Transverse colon (tissue), 4 donors: ENCODE measurements at regions not wholly inside any gene's neighbourhood (a gene's known extent, or its start where the extent isn't known, plus 50 kb on each side); places are given as distances from the start of the nearest gene placed in this dataset.

ENCODE experiments used
- DNase-seq: peaks from one replicate; pipeline ENCODE4 v3.0.0-alpha.2; 2019
- H3K27ac ChIP-seq, 4 donors: fragments of 200-600 bp; sonication (generic); 2 replicates each; pipeline ENCODE4 v1.5.1; 2016 to 2018; ENCODE audit warnings: inconsistent platforms in 4 of 4
- H3K27me3 ChIP-seq: fragments of 200-600 bp; sonication (generic); 2 replicates; pipeline ENCODE4 v1.5.1; 2017; ENCODE audit warnings: inconsistent platforms
- H3K36me3 ChIP-seq, 4 donors: fragments of 200-600 bp; sonication (generic); 2 replicates each; pipeline ENCODE4 v1.5.1; 2017 to 2019; ENCODE audit warnings: inconsistent platforms in 4 of 4
- H3K4me1 ChIP-seq, 4 donors: fragments of 200-600 bp; sonication (generic); 2 replicates each; pipeline ENCODE4 v1.5.1; 2017 to 2020; ENCODE audit warnings: inconsistent platforms in 4 of 4
- H3K4me3 ChIP-seq, 4 donors: fragments of 200-600 bp; sonication (generic); 1 replicate in 1 of 4; 2 replicates in 3 of 4; pipeline versions ENCODE4 v1.5.1 to v1.6.1; 2017 to 2019; ENCODE audit warnings: inconsistent platforms in 4 of 4
- H3K9me3 ChIP-seq, 2 donors: fragments of 200-600 bp; sonication (generic); 2 replicates each; pipeline ENCODE4 v1.5.1; 2017 to 2019; ENCODE audit warnings: inconsistent platforms in 2 of 2
- EP300 ChIP-seq: sonication (generic); formaldehyde crosslinking; IDR thresholded peaks from one replicate; pipeline ENCODE4 v1.6.1; 2017; ENCODE audit warnings: antibody characterized with exemption, low read depth
- POLR2A ChIP-seq: fragments of 450-650 bp; IDR thresholded peaks from one replicate; pipeline ENCODE4 v1.6.1; 2016; ENCODE audit warnings: antibody characterized with exemption, mild to moderate bottlenecking, moderate library complexity
- POLR2AphosphoS5 ChIP-seq, 3 donors: sonication (generic); formaldehyde crosslinking; IDR thresholded peaks; one replicate each; pipeline ENCODE4 v1.6.1; 2016; ENCODE audit warnings: antibody characterized with exemption in 3 of 3
- WGBS, 2 donors: methylation state at CpG; one replicate each; pipeline ENCODE4 v1.1.5; 2018; ENCODE audit warnings: low coverage in 1 of 2; 5-methylcytosine and 5-hydroxymethylcytosine counted together
- in situ Hi-C, 4 donors: fragments of 200-750 bp; cut with MboI; loops; one replicate each; pipeline versions ENCODE4 v1.15.0 to v1.15.1; 2017; ENCODE audit warnings: low sequenced_read_pairs in 3 of 4, low pct_ligation_motif_present in 1 of 4, low pct_unique_long_range_greater_than_20kb in 1 of 4
- intact Hi-C: fragments of 100-400 bp; cut with DNase I; formaldehyde crosslinking; loops from one replicate; pipeline ENCODE4 v1.15.1; 2023; ENCODE audit warnings: low total_unique reads
- TF ChIP-seq, protein P1 (sequence below), 5 experiments: fragments of 200-600 bp in 3 of 5; fragments of 450-650 bp in 2 of 5; sonication (generic) in 3 of 5; IDR thresholded peaks; 1 replicate in 2 of 5; 2 replicates in 3 of 5; pipeline ENCODE4 v1.5.1; 2016 to 2017; ENCODE audit warnings: antibody characterized with exemption in 5 of 5, inconsistent platforms in 3 of 5, mild to moderate bottlenecking in 2 of 5, moderate library complexity in 1 of 5

DNA sequence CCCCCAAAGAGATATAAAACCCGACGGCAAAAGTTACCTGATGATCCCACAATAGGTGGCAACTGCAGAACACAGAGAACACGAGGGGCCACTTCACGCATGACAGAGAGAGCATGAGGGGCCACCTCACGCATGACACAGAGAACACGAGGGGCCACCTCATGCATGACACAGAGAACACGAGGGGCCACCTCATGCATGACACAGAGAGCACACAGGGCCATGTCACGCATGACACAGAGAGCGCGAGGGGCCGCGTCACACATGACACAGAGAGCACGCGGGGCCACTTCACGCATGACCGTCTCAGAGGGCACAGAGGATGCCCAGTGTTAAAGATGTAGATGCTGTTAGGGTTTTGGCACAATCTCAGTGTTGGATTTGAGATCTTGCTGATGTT is 1359.5 kb downstream of the TBC1D22A start:
- H3K9me3 ChIP-seq = peaks cover 0 to 5% of the 10 kb centered on the region in 2 donors
- in situ Hi-C loops = no loop called here
- no peak for DNase-seq
- WGBS, 2 donors = 45 to 80% methylated on average over 5 to 16 of the region's 16 CpGs
- no peaks in the 10 kb centered on the region for H3K36me3 ChIP-seq
- no peak for TF ChIP-seq POLR2AphosphoS5 (IDR thresholded peaks at IDR 0.05)
- no peak for TF ChIP-seq POLR2A
- TF ChIP-seq EP300 = no peak
- TF ChIP-seq, protein P1, sequence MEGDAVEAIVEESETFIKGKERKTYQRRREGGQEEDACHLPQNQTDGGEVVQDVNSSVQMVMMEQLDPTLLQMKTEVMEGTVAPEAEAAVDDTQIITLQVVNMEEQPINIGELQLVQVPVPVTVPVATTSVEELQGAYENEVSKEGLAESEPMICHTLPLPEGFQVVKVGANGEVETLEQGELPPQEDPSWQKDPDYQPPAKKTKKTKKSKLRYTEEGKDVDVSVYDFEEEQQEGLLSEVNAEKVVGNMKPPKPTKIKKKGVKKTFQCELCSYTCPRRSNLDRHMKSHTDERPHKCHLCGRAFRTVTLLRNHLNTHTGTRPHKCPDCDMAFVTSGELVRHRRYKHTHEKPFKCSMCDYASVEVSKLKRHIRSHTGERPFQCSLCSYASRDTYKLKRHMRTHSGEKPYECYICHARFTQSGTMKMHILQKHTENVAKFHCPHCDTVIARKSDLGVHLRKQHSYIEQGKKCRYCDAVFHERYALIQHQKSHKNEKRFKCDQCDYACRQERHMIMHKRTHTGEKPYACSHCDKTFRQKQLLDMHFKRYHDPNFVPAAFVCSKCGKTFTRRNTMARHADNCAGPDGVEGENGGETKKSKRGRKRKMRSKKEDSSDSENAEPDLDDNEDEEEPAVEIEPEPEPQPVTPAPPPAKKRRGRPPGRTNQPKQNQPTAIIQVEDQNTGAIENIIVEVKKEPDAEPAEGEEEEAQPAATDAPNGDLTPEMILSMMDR (IDR thresholded peaks at IDR 0.05) = no peak
- no peak overlapping the region for H3K4me3 ChIP-seq
- no peak overlapping the region for H3K27ac ChIP-seq
- H3K27me3 ChIP-seq = peaks cover 15% of the 10 kb centered on the region
- no peaks in the 10 kb centered on the region for H3K4me1 ChIP-seq
- intact Hi-C loops = no loop called here

DNA sequence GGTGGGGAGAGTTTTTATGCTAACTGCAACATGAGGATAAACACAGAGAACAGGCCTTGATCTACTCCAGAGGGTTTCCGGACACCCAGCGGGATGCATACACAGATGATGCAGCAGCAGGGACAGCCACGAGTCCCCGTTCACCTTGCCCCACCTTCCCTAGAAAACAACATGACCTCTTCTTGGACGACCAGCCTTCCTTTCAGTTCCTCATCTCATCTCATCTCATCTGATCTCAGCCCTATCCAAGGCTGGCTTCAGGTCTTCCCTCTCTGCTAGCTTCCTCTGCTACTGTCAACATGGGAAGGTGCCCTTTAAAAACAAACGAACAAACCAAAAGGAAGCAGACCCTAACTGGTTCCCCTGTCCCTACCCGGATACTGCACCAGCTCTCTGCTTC is 1356.2 kb downstream of the TBC1D22A start:
- TF ChIP-seq, protein P1 (IDR thresholded peaks at IDR 0.05) = no peak
- TF ChIP-seq POLR2AphosphoS5 (IDR thresholded peaks at IDR 0.05) (no peak), EP300 (no peak), POLR2A (no peak)
- no peaks in the 10 kb centered on the region for H3K27me3 ChIP-seq

DNA sequence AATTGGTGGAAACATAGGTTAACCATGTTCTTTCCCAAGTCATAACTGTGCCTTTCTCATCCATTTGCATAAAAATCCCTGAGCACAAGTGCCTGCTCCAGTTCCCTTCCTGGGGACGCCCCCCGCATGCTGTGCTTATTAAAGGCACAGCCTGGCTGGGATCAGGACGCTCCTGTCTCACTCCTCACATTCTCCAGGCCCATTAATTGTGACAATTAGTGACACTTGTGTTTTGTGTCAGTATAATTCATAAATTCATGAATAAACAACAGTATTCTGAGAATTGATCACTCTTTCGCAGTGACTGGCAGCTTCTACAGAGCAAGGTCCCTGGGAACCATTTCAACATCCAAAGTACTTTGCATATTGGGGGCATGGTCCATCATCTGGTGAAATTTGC is 1354.4 kb downstream of the TBC1D22A start:
- no peaks in the 10 kb centered on the region for H3K9me3 ChIP-seq
- in situ Hi-C loops = no loop called here

More for the DNA sequence above, 1356.2 kb downstream of the TBC1D22A start:
- intact Hi-C loops (no loop called here), in situ Hi-C loops (no loop called here)
- Histone ChIP-seq H3K36me3 (no peaks in the 10 kb centered on the region), H3K27ac (no peak overlapping the region), H3K4me1 (no peaks in the 10 kb centered on the region), H3K4me3 (no peak overlapping the region), H3K9me3 (peaks cover 0 to 5% of the 10 kb centered on the region in 2 donors)
- no peak for DNase-seq
- 66 to 74% methylated on average over 2 to 7 of the region's 7 CpGs for WGBS, 2 donors

DNA sequence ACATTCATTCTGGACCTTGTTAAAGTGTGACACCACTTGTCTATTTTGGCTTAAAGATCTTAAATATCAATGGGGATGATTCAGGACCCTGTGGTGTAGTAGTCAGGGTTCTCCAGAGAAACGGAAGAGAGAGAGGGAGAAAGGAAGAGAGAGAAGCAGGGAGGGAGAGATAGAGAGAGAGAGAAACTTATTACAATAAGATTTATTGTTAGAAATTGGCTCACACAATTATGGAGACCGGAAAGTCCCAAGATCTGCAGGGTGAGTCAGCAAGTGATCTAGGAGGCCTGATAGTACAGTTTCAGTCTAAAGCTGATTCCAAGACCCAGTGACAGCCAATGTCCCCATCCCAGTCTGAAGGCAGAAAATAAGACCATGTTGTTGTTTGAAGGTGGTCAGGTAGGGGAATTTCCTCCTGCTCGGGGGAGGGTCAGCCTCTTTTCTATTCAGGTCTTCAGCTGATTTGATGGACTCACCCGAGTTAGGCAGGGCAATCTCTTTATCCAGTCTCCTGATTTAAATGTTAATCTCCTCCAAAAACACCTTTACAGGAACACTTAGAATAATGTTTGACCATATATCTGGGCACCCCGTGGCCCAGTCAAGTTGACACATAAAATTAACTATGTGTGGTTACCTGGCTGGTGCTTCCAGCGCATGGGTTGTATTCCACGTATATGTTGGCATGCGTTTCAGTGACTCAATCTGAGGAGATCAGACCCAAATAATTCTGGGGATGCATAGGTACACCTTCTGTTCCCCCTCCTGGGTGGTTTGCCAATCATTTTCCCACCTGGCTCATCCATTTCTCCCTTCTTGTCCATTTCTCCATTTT is 1350.5 kb downstream of the TBC1D22A start:
- H3K4me1 ChIP-seq = no peaks in the 10 kb centered on the region
- H3K9me3 ChIP-seq = no peaks in the 10 kb centered on the region
- no peak overlapping the region for H3K27ac ChIP-seq
- no peak overlapping the region for H3K4me3 ChIP-seq
- intact Hi-C loops = no loop called here
- no peaks in the 10 kb centered on the region for H3K36me3 ChIP-seq
- DNase-seq = no peak
- TF ChIP-seq, protein P1 (IDR thresholded peaks at IDR 0.05) = no peak
- no peak for TF ChIP-seq EP300
- TF ChIP-seq POLR2AphosphoS5 (IDR thresholded peaks at IDR 0.05) = no peak
- TF ChIP-seq POLR2A = no peak
- H3K27me3 ChIP-seq = no peaks in the 10 kb centered on the region
- 36 to 43% methylated on average over 2 to 8 of the region's 8 CpGs for WGBS, 2 donors
- in situ Hi-C loops = no loop called here

More for the DNA sequence above, 1354.4 kb downstream of the TBC1D22A start:
- H3K27me3 ChIP-seq = no peaks in the 10 kb centered on the region
- no peak for TF ChIP-seq EP300
- no peak for TF ChIP-seq POLR2AphosphoS5 (IDR thresholded peaks at IDR 0.05)
- TF ChIP-seq, protein P1 (IDR thresholded peaks at IDR 0.05) = no peak
- TF ChIP-seq POLR2A = no peak
- no peak for DNase-seq
- no peaks in the 10 kb centered on the region for H3K36me3 ChIP-seq
- 63 to 70% methylated on average over 4 of the region's 4 CpGs for WGBS, 2 donors
- intact Hi-C loops = no loop called here
- no peak overlapping the region for H3K27ac ChIP-seq
- no peak overlapping the region for H3K4me3 ChIP-seq
- no peaks in the 10 kb centered on the region for H3K4me1 ChIP-seq
